GM12873 (cell line): ENCODE measurements at regions not wholly inside any gene's neighbourhood (a gene's known extent, or its start where the extent isn't known, plus 50 kb on each side); places are given as distances from the start of the nearest gene placed in this dataset.

Experiments
- CTCF ChIP-seq: IDR thresholded peaks from 2 replicates; pipeline ENCODE4 v1.5.1; 2012; ENCODE audit warnings: low read depth, mild to moderate bottlenecking, moderate library complexity, low read length, control low read depth; ENCODE audit not compliant: insufficient read depth; ENCODE audit errors: missing control alignments

- no peak for TF ChIP-seq CTCF
These were observed 540.5 kb downstream of the VRK1 start for GRCh38 chr14:97337670-97338069.

- TF ChIP-seq CTCF = no peak
These were observed 547.5 kb downstream of the VRK1 start for GRCh38 chr14:97344666-97345065.

- TF ChIP-seq CTCF = no peak
These were observed 549.5 kb downstream of the VRK1 start for GRCh38 chr14:97346675-97347074.

GRCh38 chr14:97349463-97349862 lies 552.3 kb downstream of the VRK1 start:
- TF ChIP-seq CTCF = no peak

- TF ChIP-seq CTCF = no peak
These were observed 552.8 kb downstream of the VRK1 start for GRCh38 chr14:97349946-97350345.

- TF ChIP-seq CTCF = no peak
These were observed 553.2 kb downstream of the VRK1 start for GRCh38 chr14:97350415-97350814.

- TF ChIP-seq CTCF = no peak
These were observed 553.9 kb downstream of the VRK1 start for GRCh38 chr14:97350894-97351731.
